Activated CD8-positive, alpha-beta T cell treated with anti-CD3 and anti-CD28 coated beads for 36 hours (primary cell): ENCODE measurements at regions not wholly inside any gene's neighbourhood (a gene's known extent, or its start where the extent isn't known, plus 50 kb on each side); places are given as distances from the start of the nearest gene placed in this dataset.
"Not testable (repeated sequence)": the region's sequence is repeated elsewhere in the genome, so short reads cannot be mapped to it uniquely, and the experiment has no call there.

ENCODE experiments used
- ATAC-seq: fragments of 200-7000 bp; cut with Tn5 transposase; one replicate; pipeline ENCODE4 v1.10.0; 2021; ENCODE audit warnings: mild to moderate bottlenecking, moderate library complexity
- CTCF ChIA-PET: fragments of 350-600 bp; sonication (Branson Sonifier 250); formaldehyde crosslinking; loops from one replicate; lab custom pipeline; 2021; ENCODE audit warnings: antibody characterized with exemption; lab: Charles Lee
- POLR2A ChIA-PET: fragments of 350-600 bp; sonication (Branson Sonifier 250); formaldehyde crosslinking; loops from one replicate; lab custom pipeline; 2021; ENCODE audit warnings: antibody characterized with exemption; lab: Charles Lee
- DNase-seq: peaks from one replicate; pipeline ENCODE4 v3.0.0-alpha.2; 2020
- H3K27ac Mint-ChIP-seq: one replicate; pipeline ENCODE4 v1.8.0; 2021; ENCODE audit warnings: mild to moderate bottlenecking, mixed read lengths
- H3K27me3 Mint-ChIP-seq: one replicate; pipeline ENCODE4 v1.8.0; 2021; ENCODE audit warnings: mixed read lengths
- H3K36me3 Mint-ChIP-seq: one replicate; pipeline ENCODE4 v1.8.0; 2021; ENCODE audit warnings: low read depth, mixed read lengths
- H3K4me1 Mint-ChIP-seq: one replicate; pipeline ENCODE4 v1.8.0; 2021; ENCODE audit warnings: low read depth, mixed read lengths
- H3K4me3 Mint-ChIP-seq: one replicate; pipeline ENCODE4 v1.8.0; 2021; ENCODE audit warnings: mild to moderate bottlenecking, moderate library complexity, mixed read lengths
- H3K9me3 Mint-ChIP-seq: one replicate; pipeline ENCODE4 v1.8.0; 2021; ENCODE audit warnings: mixed read lengths
- intact Hi-C: fragments of 100-400 bp; cut with micrococcal nuclease; formaldehyde crosslinking; loops from one replicate; pipeline ENCODE4 v1.10.0; 2022
- TF ChIP-seq, protein P1 (sequence below): fragments of 200-600 bp; IDR thresholded peaks from one replicate; pipeline ENCODE4 v1.8.0; 2022; ENCODE audit warnings: antibody characterized with exemption, mild to moderate bottlenecking

GRCh38 chr6:170057961-170058877 lies 232.7 kb downstream of the DLL1 start:
- ChIA-PET CTCF (no interaction called here), POLR2A (no interaction called here)
- no peak for DNase-seq
- Mint-ChIP-seq H3K9me3 (no peaks in the 10 kb centered on the region), H3K36me3 (no peaks in the 10 kb centered on the region), H3K27me3 (peaks cover 3% of the 10 kb centered on the region), H3K4me3 (no peak overlapping the region), H3K4me1 (no peaks in the 10 kb centered on the region), H3K27ac (no peak overlapping the region)
- intact Hi-C loops, result no loop called here
- TF ChIP-seq, protein P1, sequence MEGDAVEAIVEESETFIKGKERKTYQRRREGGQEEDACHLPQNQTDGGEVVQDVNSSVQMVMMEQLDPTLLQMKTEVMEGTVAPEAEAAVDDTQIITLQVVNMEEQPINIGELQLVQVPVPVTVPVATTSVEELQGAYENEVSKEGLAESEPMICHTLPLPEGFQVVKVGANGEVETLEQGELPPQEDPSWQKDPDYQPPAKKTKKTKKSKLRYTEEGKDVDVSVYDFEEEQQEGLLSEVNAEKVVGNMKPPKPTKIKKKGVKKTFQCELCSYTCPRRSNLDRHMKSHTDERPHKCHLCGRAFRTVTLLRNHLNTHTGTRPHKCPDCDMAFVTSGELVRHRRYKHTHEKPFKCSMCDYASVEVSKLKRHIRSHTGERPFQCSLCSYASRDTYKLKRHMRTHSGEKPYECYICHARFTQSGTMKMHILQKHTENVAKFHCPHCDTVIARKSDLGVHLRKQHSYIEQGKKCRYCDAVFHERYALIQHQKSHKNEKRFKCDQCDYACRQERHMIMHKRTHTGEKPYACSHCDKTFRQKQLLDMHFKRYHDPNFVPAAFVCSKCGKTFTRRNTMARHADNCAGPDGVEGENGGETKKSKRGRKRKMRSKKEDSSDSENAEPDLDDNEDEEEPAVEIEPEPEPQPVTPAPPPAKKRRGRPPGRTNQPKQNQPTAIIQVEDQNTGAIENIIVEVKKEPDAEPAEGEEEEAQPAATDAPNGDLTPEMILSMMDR, result no peak
- no peak for ATAC-seq

DNA sequence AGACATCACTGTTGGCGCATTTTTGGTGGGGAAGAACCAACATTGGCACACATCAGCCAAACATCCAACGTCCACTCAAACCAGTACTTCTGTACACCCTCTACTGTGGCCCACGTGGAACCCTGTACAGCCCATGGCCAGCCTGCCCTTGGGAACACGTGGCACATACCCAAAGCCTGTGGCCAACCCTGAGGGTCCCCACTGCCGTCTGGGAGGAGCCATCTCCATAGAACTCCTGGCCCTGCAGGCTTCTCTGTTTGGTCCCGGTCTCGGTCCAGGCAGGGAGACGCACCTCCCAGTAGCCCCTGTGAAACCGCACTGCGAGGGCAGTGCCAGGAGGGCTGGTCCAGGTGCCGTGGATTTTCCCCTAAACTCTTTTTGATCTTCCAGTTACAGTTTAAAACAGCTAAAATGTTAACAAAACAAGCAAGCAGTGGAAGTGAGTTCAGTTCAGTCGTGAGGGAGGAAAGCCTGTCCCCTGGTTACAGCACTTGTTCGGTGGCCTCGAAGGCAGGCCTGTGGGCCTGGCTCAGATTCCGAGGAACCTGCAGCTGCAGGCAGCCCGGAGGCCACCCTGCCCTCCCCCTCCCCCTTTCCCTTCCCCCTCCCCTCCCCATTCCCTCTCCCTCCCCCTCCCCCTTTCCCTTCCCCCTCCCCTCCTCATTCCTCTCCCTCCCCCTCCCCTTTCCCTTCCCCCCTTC lies 233.7 kb downstream of the DLL1 start:
- no peak overlapping the region for H3K4me3 Mint-ChIP-seq
- CTCF ChIA-PET, result no interaction called here
- DNase-seq, result no peak

GRCh38 chr6:170056278-170056711 lies 234.6 kb downstream of the DLL1 start:
- Mint-ChIP-seq H3K4me3 (no peak overlapping the region), H3K4me1 (no peaks in the 10 kb centered on the region), H3K9me3 (no peaks in the 10 kb centered on the region), H3K27me3 (peaks cover 3% of the 10 kb centered on the region), H3K36me3 (no peaks in the 10 kb centered on the region), H3K27ac (no peak overlapping the region)
- intact Hi-C loops, result no loop called here
- DNase-seq (no peak), ATAC-seq (no peak)
- POLR2A ChIA-PET, result no interaction called here
- TF ChIP-seq, protein P1, result no peak
- CTCF ChIA-PET, result no interaction called here

More for the DNA sequence above, 233.7 kb downstream of the DLL1 start:
- intact Hi-C loops, result no loop called here
- peaks cover 3% of the 10 kb centered on the region for H3K27me3 Mint-ChIP-seq
- POLR2A ChIA-PET, result no interaction called here
- H3K4me1 Mint-ChIP-seq, result no peaks in the 10 kb centered on the region
- no peaks in the 10 kb centered on the region for H3K9me3 Mint-ChIP-seq
- TF ChIP-seq, protein P1, result no peak
- no peak for ATAC-seq
- no peak overlapping the region for H3K27ac Mint-ChIP-seq
- H3K36me3 Mint-ChIP-seq, result no peaks in the 10 kb centered on the region

GRCh38 chr6:170055797-170056196 lies 235.1 kb downstream of the DLL1 start:
- CTCF ChIA-PET, H3K27me3 Mint-ChIP-seq, H3K27ac Mint-ChIP-seq, H3K9me3 Mint-ChIP-seq, intact Hi-C loops, DNase-seq, ATAC-seq, H3K4me1 Mint-ChIP-seq, H3K4me3 Mint-ChIP-seq, H3K36me3 Mint-ChIP-seq, POLR2A ChIA-PET: not testable (repeated sequence)

GRCh38 chr6:170053966-170054661 lies 236.8 kb downstream of the DLL1 start:
- no peaks in the 10 kb centered on the region for H3K4me1 Mint-ChIP-seq
- H3K9me3 Mint-ChIP-seq, result no peaks in the 10 kb centered on the region
- H3K27me3 Mint-ChIP-seq, result peaks cover 3% of the 10 kb centered on the region
- no peak overlapping the region for H3K27ac Mint-ChIP-seq
- H3K36me3 Mint-ChIP-seq, result no peaks in the 10 kb centered on the region
- POLR2A ChIA-PET, result no interaction called here
- no peak overlapping the region for H3K4me3 Mint-ChIP-seq
- TF ChIP-seq, protein P1, result no peak
- ATAC-seq (no peak), DNase-seq (no peak)
- intact Hi-C loops, result no loop called here
- CTCF ChIA-PET, result no interaction called here
